Activated naive CD4-positive, alpha-beta T cell treated with anti-CD3 and anti-CD28 coated beads, Interleukin-2, amount 50 U/mL, for 16 hours (primary cell): ENCODE measurements at regions not wholly inside any gene's neighbourhood (a gene's known extent, or its start where the extent isn't known, plus 50 kb on each side); places are given as distances from the start of the nearest gene placed in this dataset.
"Not testable (repeated sequence)": the region's sequence is repeated elsewhere in the genome, so short reads cannot be mapped to it uniquely, and the experiment has no call there.

Source experiments
- DNase-seq: peaks from one replicate; pipeline ENCODE4 v3.0.0-alpha.2; 2020

- DNase-seq, result no peak
Measured at GRCh38 chr3:102926618-102927017, 491.8 kb downstream of the ZPLD1 start.

- DNase-seq, result no peak
Measured at GRCh38 chr3:102933377-102933776, 498.6 kb downstream of the ZPLD1 start.

GRCh38 chr3:102936511-102937045 is 501.8 kb downstream of the ZPLD1 start:
- no peak for DNase-seq

GRCh38 chr3:102941786-102942185 is 507.0 kb downstream of the ZPLD1 start:
- DNase-seq, result no peak

- DNase-seq, result not testable (repeated sequence)
Measured at GRCh38 chr3:102946445-102946844, 511.6 kb downstream of the ZPLD1 start.

- no peak for DNase-seq
Measured at GRCh38 chr3:102972350-102972749, 537.5 kb downstream of the ZPLD1 start.

- DNase-seq, result no peak
Measured at GRCh38 chr3:102974333-102974732, 539.5 kb downstream of the ZPLD1 start.

GRCh38 chr3:102979191-102979590 is 544.4 kb downstream of the ZPLD1 start:
- no peak for DNase-seq

GRCh38 chr3:102979682-102980354 is 545.0 kb downstream of the ZPLD1 start:
- no peak for DNase-seq

- DNase-seq, result no peak
Measured at GRCh38 chr3:102980355-102980696, 545.5 kb downstream of the ZPLD1 start.

GRCh38 chr3:103002425-103003176 is 567.8 kb downstream of the ZPLD1 start:
- DNase-seq, result no peak

- no peak for DNase-seq
Measured at GRCh38 chr3:103006526-103007183, 571.8 kb downstream of the ZPLD1 start.

GRCh38 chr3:103009609-103010008 is 574.8 kb downstream of the ZPLD1 start:
- DNase-seq, result no peak

- DNase-seq, result no peak
Measured at GRCh38 chr3:103025880-103026279, 591.1 kb downstream of the ZPLD1 start.

- no peak for DNase-seq
Measured at GRCh38 chr3:103033841-103034240, 599.0 kb downstream of the ZPLD1 start.

GRCh38 chr3:103047640-103048039 is 612.8 kb downstream of the ZPLD1 start:
- no peak for DNase-seq

GRCh38 chr3:103048068-103048722 is 613.4 kb downstream of the ZPLD1 start:
- DNase-seq, result no peak

GRCh38 chr3:103052236-103052830 is 617.5 kb downstream of the ZPLD1 start:
- no peak for DNase-seq

GRCh38 chr3:103055021-103055520 is 620.3 kb downstream of the ZPLD1 start:
- no peak for DNase-seq

GRCh38 chr3:103056542-103056941 is 621.7 kb downstream of the ZPLD1 start:
- no peak for DNase-seq

- DNase-seq, result no peak
Measured at GRCh38 chr3:103057003-103057402, 622.2 kb downstream of the ZPLD1 start.

- DNase-seq, result no peak
Measured at GRCh38 chr3:103057487-103057886, 622.7 kb downstream of the ZPLD1 start.

GRCh38 chr3:103059432-103059831 is 624.6 kb downstream of the ZPLD1 start:
- no peak for DNase-seq
